BLaER1 treated with 17β-estradiol and CSF1 and Interleukin-3, amounts not matched to agents 10 nM and 100 nM (cell line): ENCODE measurements at regions not wholly inside any gene's neighbourhood (a gene's known extent, or its start where the extent isn't known, plus 50 kb on each side); places are given as distances from the start of the nearest gene placed in this dataset.

Source experiments
- H3K27ac ChIP-seq, 11 experiments: shearing (Covaris generic); formaldehyde crosslinking; 2 replicates each; pipeline ENCODE4 v1.8.1; 2022
- H3K27me3 ChIP-seq, 11 experiments: shearing (Covaris generic); formaldehyde crosslinking; 2 replicates each; pipeline ENCODE4 v1.8.1; 2022
- H3K36me3 ChIP-seq, 11 experiments: shearing (Covaris generic); formaldehyde crosslinking; 2 replicates each; pipeline ENCODE4 v1.8.1; 2022
- H3K4me1 ChIP-seq, 10 experiments: shearing (Covaris generic); formaldehyde crosslinking; 2 replicates each; pipeline ENCODE4 v1.8.1; 2022
- H3K4me2 ChIP-seq, 11 experiments: shearing (Covaris generic); formaldehyde crosslinking; 2 replicates each; pipeline ENCODE4 v1.8.1; 2022
- H3K4me3 ChIP-seq, 10 experiments: shearing (Covaris generic); formaldehyde crosslinking; 2 replicates each; pipeline ENCODE4 v1.8.1; 2022
- H3K9ac ChIP-seq, 11 experiments: shearing (Covaris generic); formaldehyde crosslinking; 2 replicates each; pipeline ENCODE4 v1.8.1; 2022
- H3K9me3 ChIP-seq, 11 experiments: shearing (Covaris generic); formaldehyde crosslinking; replicated peaks in 1 of 11; 2 replicates each; pipeline ENCODE4 v1.8.1; 2022
- H4K20me1 ChIP-seq, 11 experiments: shearing (Covaris generic); formaldehyde crosslinking; 2 replicates each; pipeline ENCODE4 v1.8.1; 2022
- Cebpa-rat ChIP-seq, 11 experiments: shearing (Covaris generic); IDR thresholded peaks; 2 replicates each; pipeline ENCODE4 v1.8.1; 2022

- Histone ChIP-seq H3K4me2 (no peak overlapping the region), H3K4me1 (no peaks in the 10 kb centered on the region), H3K4me3 (no peak overlapping the region), H3K9ac (no peak overlapping the region), H3K27me3 (no peaks in the 10 kb centered on the region), H3K27ac (no peak overlapping the region), H3K9me3 (no peaks in the 10 kb centered on the region), H4K20me1 (no peaks in the 10 kb centered on the region), H3K36me3 (no peaks in the 10 kb centered on the region)
- no peak for TF ChIP-seq Cebpa-rat (IDR thresholded peaks at IDR 0.05)
Measured at GRCh38 chr15:93523481-93523880, 434.5 kb upstream of the RGMA start.

- H3K4me3 ChIP-seq, result no peak overlapping the region
- no peak overlapping the region for H3K9ac ChIP-seq
- H3K4me1 ChIP-seq, result no peaks in the 10 kb centered on the region
- no peak overlapping the region for H3K27ac ChIP-seq
- no peaks in the 10 kb centered on the region for H3K36me3 ChIP-seq
- H3K4me2 ChIP-seq, result no peak overlapping the region
- H4K20me1 ChIP-seq, result no peaks in the 10 kb centered on the region
- no peak for TF ChIP-seq Cebpa-rat (IDR thresholded peaks at IDR 0.05)
- H3K9me3 ChIP-seq, result no peaks in the 10 kb centered on the region
- H3K27me3 ChIP-seq, result no peaks in the 10 kb centered on the region
Measured at GRCh38 chr15:93520206-93520605, 431.2 kb upstream of the RGMA start.

- H3K27me3 ChIP-seq, result no peaks in the 10 kb centered on the region
- no peak for TF ChIP-seq Cebpa-rat (IDR thresholded peaks at IDR 0.05)
- no peak overlapping the region for H3K4me2 ChIP-seq
- H3K9ac ChIP-seq, result no peak overlapping the region
- H3K27ac ChIP-seq, result no peak overlapping the region
- no peaks in the 10 kb centered on the region for H4K20me1 ChIP-seq
- no peak overlapping the region for H3K4me3 ChIP-seq
- no peaks in the 10 kb centered on the region for H3K9me3 ChIP-seq
- H3K36me3 ChIP-seq, result no peaks in the 10 kb centered on the region
- no peaks in the 10 kb centered on the region for H3K4me1 ChIP-seq
Measured at GRCh38 chr15:93519599-93519998, 430.6 kb upstream of the RGMA start.

GRCh38 chr15:93517176-93517575, 428.2 kb upstream of the RGMA start:
- Histone ChIP-seq H3K4me1 (no peaks in the 10 kb centered on the region), H3K9ac (no peak overlapping the region), H3K27ac (no peak overlapping the region), H3K36me3 (no peaks in the 10 kb centered on the region), H3K9me3 (no peaks in the 10 kb centered on the region), H4K20me1 (no peaks in the 10 kb centered on the region), H3K4me2 (no peak overlapping the region), H3K27me3 (no peaks in the 10 kb centered on the region), H3K4me3 (no peak overlapping the region)
- TF ChIP-seq Cebpa-rat (IDR thresholded peaks at IDR 0.05), result no peak

GRCh38 chr15:93515256-93516051, 426.4 kb upstream of the RGMA start:
- no peak overlapping the region for H3K4me3 ChIP-seq
- no peaks in the 10 kb centered on the region for H4K20me1 ChIP-seq
- H3K4me1 ChIP-seq, result no peaks in the 10 kb centered on the region
- TF ChIP-seq Cebpa-rat (IDR thresholded peaks at IDR 0.05), result no peak
- H3K36me3 ChIP-seq, result no peaks in the 10 kb centered on the region
- H3K4me2 ChIP-seq, result no peak overlapping the region
- no peaks in the 10 kb centered on the region for H3K27me3 ChIP-seq
- H3K9ac ChIP-seq, result no peak overlapping the region
- no peak overlapping the region for H3K27ac ChIP-seq
- no peaks in the 10 kb centered on the region for H3K9me3 ChIP-seq

- H4K20me1 ChIP-seq, result no peaks in the 10 kb centered on the region
Measured at GRCh38 chr15:93506646-93507045, 417.6 kb upstream of the RGMA start.

GRCh38 chr15:93505506-93505905, 416.5 kb upstream of the RGMA start:
- no peak overlapping the region for H3K9ac ChIP-seq
- H4K20me1 ChIP-seq, result no peaks in the 10 kb centered on the region
- no peak overlapping the region for H3K4me2 ChIP-seq
- H3K36me3 ChIP-seq, result no peaks in the 10 kb centered on the region
- no peaks in the 10 kb centered on the region for H3K27me3 ChIP-seq
- H3K27ac ChIP-seq, result no peak overlapping the region
- no peaks in the 10 kb centered on the region for H3K9me3 ChIP-seq
- H3K4me3 ChIP-seq, result no peak overlapping the region
- TF ChIP-seq Cebpa-rat (IDR thresholded peaks at IDR 0.05), result no peak
- no peaks in the 10 kb centered on the region for H3K4me1 ChIP-seq

More at GRCh38 chr15:93506646-93507045, 417.6 kb upstream of the RGMA start:
- Histone ChIP-seq H3K9me3 (no peaks in the 10 kb centered on the region), H3K36me3 (no peaks in the 10 kb centered on the region), H3K4me2 (no peak overlapping the region), H3K4me3 (no peak overlapping the region), H3K9ac (no peak overlapping the region), H3K27me3 (no peaks in the 10 kb centered on the region), H3K27ac (no peak overlapping the region), H3K4me1 (no peaks in the 10 kb centered on the region)
- TF ChIP-seq Cebpa-rat (IDR thresholded peaks at IDR 0.05), result no peak

GRCh38 chr15:93501946-93502345, 412.9 kb upstream of the RGMA start:
- Histone ChIP-seq H3K9me3 (no peaks in the 10 kb centered on the region), H3K9ac (no peak overlapping the region), H3K4me2 (no peak overlapping the region), H3K4me3 (no peak overlapping the region), H4K20me1 (no peaks in the 10 kb centered on the region), H3K36me3 (no peaks in the 10 kb centered on the region), H3K27me3 (no peaks in the 10 kb centered on the region), H3K27ac (no peak overlapping the region), H3K4me1 (no peaks in the 10 kb centered on the region)
- no peak for TF ChIP-seq Cebpa-rat (IDR thresholded peaks at IDR 0.05)

- H3K4me3 ChIP-seq, result no peak overlapping the region
- no peaks in the 10 kb centered on the region for H3K9me3 ChIP-seq
- H3K27me3 ChIP-seq, result no peaks in the 10 kb centered on the region
- no peak overlapping the region for H3K27ac ChIP-seq
- H3K9ac ChIP-seq, result no peak overlapping the region
- H3K4me2 ChIP-seq, result no peak overlapping the region
- H4K20me1 ChIP-seq, result no peaks in the 10 kb centered on the region
- no peaks in the 10 kb centered on the region for H3K4me1 ChIP-seq
- no peak for TF ChIP-seq Cebpa-rat (IDR thresholded peaks at IDR 0.05)
- H3K36me3 ChIP-seq, result no peaks in the 10 kb centered on the region
Measured at GRCh38 chr15:93500155-93500554, 411.1 kb upstream of the RGMA start.

- H3K4me1 ChIP-seq, result no peaks in the 10 kb centered on the region
- H3K4me2 ChIP-seq, result no peak overlapping the region
- no peaks in the 10 kb centered on the region for H4K20me1 ChIP-seq
- no peak for TF ChIP-seq Cebpa-rat (IDR thresholded peaks at IDR 0.05)
- H3K27me3 ChIP-seq, result no peaks in the 10 kb centered on the region
- no peak overlapping the region for H3K4me3 ChIP-seq
- no peaks in the 10 kb centered on the region for H3K36me3 ChIP-seq
- H3K9me3 ChIP-seq, result no peaks in the 10 kb centered on the region; a peak in 1 of 22 replicates
- H3K9ac ChIP-seq, result no peak overlapping the region
- no peak overlapping the region for H3K27ac ChIP-seq
Measured at GRCh38 chr15:93497291-93497690, 408.3 kb upstream of the RGMA start.
